ENCODE measurements at regions not wholly inside any gene's neighbourhood (a gene's known extent, or its start where the extent isn't known, plus 50 kb on each side); places are given as distances from the start of the nearest gene placed in this dataset.
"Not testable (repeated sequence)": the region's sequence is repeated elsewhere in the genome, so short reads cannot be mapped to it uniquely, and the experiment has no call there.

- TF ChIP-seq POLR2AphosphoS5 (IDR thresholded peaks at IDR 0.05; ENCODE audit: low read depth); EZH2phosphoT487 (IDR thresholded peaks at IDR 0.05; ENCODE audit: unreplicated experiment): not testable (repeated sequence)
- TF ChIP-seq, protein P1, sequence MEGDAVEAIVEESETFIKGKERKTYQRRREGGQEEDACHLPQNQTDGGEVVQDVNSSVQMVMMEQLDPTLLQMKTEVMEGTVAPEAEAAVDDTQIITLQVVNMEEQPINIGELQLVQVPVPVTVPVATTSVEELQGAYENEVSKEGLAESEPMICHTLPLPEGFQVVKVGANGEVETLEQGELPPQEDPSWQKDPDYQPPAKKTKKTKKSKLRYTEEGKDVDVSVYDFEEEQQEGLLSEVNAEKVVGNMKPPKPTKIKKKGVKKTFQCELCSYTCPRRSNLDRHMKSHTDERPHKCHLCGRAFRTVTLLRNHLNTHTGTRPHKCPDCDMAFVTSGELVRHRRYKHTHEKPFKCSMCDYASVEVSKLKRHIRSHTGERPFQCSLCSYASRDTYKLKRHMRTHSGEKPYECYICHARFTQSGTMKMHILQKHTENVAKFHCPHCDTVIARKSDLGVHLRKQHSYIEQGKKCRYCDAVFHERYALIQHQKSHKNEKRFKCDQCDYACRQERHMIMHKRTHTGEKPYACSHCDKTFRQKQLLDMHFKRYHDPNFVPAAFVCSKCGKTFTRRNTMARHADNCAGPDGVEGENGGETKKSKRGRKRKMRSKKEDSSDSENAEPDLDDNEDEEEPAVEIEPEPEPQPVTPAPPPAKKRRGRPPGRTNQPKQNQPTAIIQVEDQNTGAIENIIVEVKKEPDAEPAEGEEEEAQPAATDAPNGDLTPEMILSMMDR (conservative IDR thresholded peaks at IDR 0.05; ENCODE audit: low read depth in 2 of 2) = not testable (repeated sequence)
- TF ChIP-seq, protein P2, sequence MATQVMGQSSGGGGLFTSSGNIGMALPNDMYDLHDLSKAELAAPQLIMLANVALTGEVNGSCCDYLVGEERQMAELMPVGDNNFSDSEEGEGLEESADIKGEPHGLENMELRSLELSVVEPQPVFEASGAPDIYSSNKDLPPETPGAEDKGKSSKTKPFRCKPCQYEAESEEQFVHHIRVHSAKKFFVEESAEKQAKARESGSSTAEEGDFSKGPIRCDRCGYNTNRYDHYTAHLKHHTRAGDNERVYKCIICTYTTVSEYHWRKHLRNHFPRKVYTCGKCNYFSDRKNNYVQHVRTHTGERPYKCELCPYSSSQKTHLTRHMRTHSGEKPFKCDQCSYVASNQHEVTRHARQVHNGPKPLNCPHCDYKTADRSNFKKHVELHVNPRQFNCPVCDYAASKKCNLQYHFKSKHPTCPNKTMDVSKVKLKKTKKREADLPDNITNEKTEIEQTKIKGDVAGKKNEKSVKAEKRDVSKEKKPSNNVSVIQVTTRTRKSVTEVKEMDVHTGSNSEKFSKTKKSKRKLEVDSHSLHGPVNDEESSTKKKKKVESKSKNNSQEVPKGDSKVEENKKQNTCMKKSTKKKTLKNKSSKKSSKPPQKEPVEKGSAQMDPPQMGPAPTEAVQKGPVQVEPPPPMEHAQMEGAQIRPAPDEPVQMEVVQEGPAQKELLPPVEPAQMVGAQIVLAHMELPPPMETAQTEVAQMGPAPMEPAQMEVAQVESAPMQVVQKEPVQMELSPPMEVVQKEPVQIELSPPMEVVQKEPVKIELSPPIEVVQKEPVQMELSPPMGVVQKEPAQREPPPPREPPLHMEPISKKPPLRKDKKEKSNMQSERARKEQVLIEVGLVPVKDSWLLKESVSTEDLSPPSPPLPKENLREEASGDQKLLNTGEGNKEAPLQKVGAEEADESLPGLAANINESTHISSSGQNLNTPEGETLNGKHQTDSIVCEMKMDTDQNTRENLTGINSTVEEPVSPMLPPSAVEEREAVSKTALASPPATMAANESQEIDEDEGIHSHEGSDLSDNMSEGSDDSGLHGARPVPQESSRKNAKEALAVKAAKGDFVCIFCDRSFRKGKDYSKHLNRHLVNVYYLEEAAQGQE (IDR thresholded peaks at IDR 0.05; ENCODE audit: unreplicated experiment) = not testable (repeated sequence)
Observed at GRCh38 chr12:38441871-38442281, 125.3 kb downstream of the ALG10B start.

Measured in GM23338 (cell line).